Nephron progenitor cell (in vitro differentiated cells): ENCODE measurements at regions not wholly inside any gene's neighbourhood (a gene's known extent, or its start where the extent isn't known, plus 50 kb on each side); places are given as distances from the start of the nearest gene placed in this dataset.

Experiments used
- DNase-seq: peaks from one replicate; pipeline ENCODE4 v3.0.0; 2021
- H3K27ac Mint-ChIP-seq: 2 replicates; pipeline ENCODE4 v1.8.0; 2021; ENCODE audit warnings: mild to moderate bottlenecking, moderate library complexity, mixed read lengths
- H3K27me3 Mint-ChIP-seq: 2 replicates; pipeline ENCODE4 v1.8.0; 2021; ENCODE audit warnings: mild to moderate bottlenecking, low read depth, mixed read lengths; ENCODE audit not compliant: poor library complexity
- H3K36me3 Mint-ChIP-seq: 2 replicates; pipeline ENCODE4 v1.8.0; 2021; ENCODE audit warnings: low read depth, mixed read lengths
- H3K4me1 Mint-ChIP-seq: 2 replicates; pipeline ENCODE4 v1.8.0; 2021; ENCODE audit warnings: mixed read lengths
- H3K4me3 Mint-ChIP-seq: 2 replicates; pipeline ENCODE4 v1.8.0; 2021; ENCODE audit warnings: mild to moderate bottlenecking, moderate library complexity, mixed read lengths
- H3K9me3 Mint-ChIP-seq: 2 replicates; pipeline ENCODE4 v1.8.0; 2021; ENCODE audit warnings: mild to moderate bottlenecking, moderate library complexity, mixed read lengths
- CTCF ChIP-seq: fragments of 200-600 bp; sonication (generic); IDR thresholded peaks from 2 replicates; pipeline ENCODE4 v1.5.0; 2021; ENCODE audit warnings: antibody characterized with exemption

GRCh38 chrX:150159537-150159936 is 203.6 kb upstream of the MAMLD1 start:
- H3K4me1 Mint-ChIP-seq, result no peaks in the 10 kb centered on the region
- H3K36me3 Mint-ChIP-seq, result no peaks in the 10 kb centered on the region
- H3K27ac Mint-ChIP-seq, result peak overlapping the region; percentile 42
- H3K4me3 Mint-ChIP-seq, result no peak overlapping the region
- TF ChIP-seq CTCF, result no peak
- DNase-seq, result no peak
- peaks cover 37% of the 10 kb centered on the region for H3K9me3 Mint-ChIP-seq
- H3K27me3 Mint-ChIP-seq, result peaks cover 10% of the 10 kb centered on the region

GRCh38 chrX:150160656-150161055 is 202.5 kb upstream of the MAMLD1 start:
- no peak for DNase-seq
- no peaks in the 10 kb centered on the region for H3K36me3 Mint-ChIP-seq
- H3K9me3 Mint-ChIP-seq, result peaks cover 33% of the 10 kb centered on the region
- no peak overlapping the region for H3K27ac Mint-ChIP-seq
- no peak overlapping the region for H3K4me3 Mint-ChIP-seq
- H3K27me3 Mint-ChIP-seq, result peaks cover 10% of the 10 kb centered on the region
- H3K4me1 Mint-ChIP-seq, result no peaks in the 10 kb centered on the region
- TF ChIP-seq CTCF, result no peak

- Mint-ChIP-seq H3K9me3 (peaks cover 33% of the 10 kb centered on the region), H3K27me3 (peaks cover 10% of the 10 kb centered on the region), H3K4me1 (no peaks in the 10 kb centered on the region), H3K27ac (no peak overlapping the region), H3K4me3 (no peak overlapping the region), H3K36me3 (no peaks in the 10 kb centered on the region)
- no peak for TF ChIP-seq CTCF
- no peak for DNase-seq
Measured at GRCh38 chrX:150161193-150161592, 201.9 kb upstream of the MAMLD1 start.

DNA sequence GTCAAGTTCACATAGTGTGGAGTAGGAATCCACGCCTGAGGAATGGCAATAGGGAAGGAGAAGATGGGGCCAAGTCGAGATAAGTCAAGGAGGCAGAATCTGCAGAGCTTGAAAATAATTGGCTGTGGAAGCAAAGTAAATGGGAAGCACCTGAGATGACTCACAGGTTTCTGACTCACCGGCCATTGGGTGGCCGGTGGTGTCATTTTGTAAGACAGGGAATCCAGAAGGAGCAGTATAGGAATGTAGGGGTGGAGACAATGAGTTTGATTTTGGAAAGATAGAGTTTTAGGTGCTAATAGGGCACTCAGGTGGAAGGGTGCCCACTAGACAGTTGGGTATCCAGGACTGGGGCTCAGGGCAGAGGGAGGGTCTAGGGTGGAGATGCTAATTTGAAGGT is 201.0 kb upstream of the MAMLD1 start:
- no peak for DNase-seq
- peaks cover 10% of the 10 kb centered on the region for H3K27me3 Mint-ChIP-seq
- no peaks in the 10 kb centered on the region for H3K36me3 Mint-ChIP-seq
- TF ChIP-seq CTCF, result no peak
- H3K27ac Mint-ChIP-seq, result no peak overlapping the region
- no peaks in the 10 kb centered on the region for H3K4me1 Mint-ChIP-seq
- no peak overlapping the region for H3K4me3 Mint-ChIP-seq
- H3K9me3 Mint-ChIP-seq, result peaks cover 33% of the 10 kb centered on the region

DNA sequence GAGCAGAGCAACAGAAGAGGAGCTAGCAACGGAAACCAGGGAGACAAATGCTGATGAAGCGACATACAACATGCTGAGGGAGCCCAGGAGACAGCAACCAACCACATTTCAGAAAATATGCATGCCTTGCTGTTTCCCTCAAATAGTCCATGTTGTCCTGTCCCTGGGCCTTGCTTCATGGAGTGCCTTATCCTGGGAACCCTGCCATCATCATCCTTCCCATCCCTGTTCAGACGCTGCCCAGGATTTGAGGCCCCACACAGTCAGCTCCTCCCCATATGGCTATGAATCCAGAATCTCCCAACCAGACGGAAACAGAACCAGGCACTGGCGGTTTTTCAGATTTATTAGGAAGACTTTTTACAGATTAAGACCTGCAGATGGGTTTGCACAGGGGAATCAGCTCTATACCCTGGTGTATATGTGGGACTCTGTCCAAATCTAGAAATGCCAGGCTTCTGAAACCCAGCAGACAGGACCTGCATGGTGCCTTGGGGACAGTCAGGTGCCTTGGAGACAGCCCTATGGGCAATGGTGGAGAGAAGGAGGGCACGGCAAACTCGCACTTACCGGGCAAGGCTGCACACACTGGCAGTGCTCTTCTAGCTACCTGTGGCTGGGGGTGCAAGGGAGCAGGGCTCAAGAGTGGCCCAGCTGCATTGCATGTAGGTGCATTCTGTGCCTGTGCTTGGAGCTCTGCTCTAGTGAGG is 199.7 kb upstream of the MAMLD1 start:
- H3K4me3 Mint-ChIP-seq, result no peak overlapping the region
- H3K4me1 Mint-ChIP-seq, result no peaks in the 10 kb centered on the region
- H3K9me3 Mint-ChIP-seq, result peaks cover 32% of the 10 kb centered on the region
- TF ChIP-seq CTCF, result no peak
- peaks cover 10% of the 10 kb centered on the region for H3K27me3 Mint-ChIP-seq
- DNase-seq, result no peak
- no peak overlapping the region for H3K27ac Mint-ChIP-seq
- no peaks in the 10 kb centered on the region for H3K36me3 Mint-ChIP-seq

DNA sequence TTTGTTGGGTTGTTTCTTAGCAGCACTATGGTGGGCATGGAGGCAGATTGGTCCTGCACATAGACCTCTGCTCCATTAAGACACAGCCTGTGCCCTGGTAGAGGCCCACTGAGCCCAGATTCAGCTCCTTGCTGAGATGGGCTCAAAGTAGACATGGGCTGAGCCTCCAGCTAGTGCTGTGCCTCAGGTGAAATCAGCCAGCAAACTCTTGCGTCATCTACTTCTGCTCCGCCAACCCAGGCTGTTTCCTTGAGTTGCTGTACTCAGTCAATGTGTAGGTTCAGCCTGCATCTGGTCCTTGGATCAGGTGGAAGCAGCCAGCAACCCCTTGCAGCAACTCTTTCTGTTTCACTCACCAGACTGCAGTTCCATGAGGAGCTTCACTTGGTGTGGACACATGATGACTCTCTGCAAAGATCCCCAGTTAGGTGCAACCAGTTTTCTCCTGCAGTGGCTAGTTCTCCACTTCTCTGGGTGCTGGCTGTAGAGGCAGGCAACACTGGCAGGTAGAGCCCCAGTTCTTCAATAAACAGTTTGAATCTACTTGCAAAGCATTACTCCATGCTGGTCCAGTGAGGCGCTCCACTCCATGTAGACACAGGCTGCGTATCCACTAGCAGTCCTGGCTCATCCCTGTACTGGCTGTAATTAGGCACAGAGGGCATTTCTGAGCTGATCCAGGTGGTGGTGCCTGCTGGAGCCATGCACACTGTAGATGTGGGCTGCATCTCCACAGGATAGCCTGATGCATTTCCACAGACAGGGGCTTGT is 199.0 kb upstream of the MAMLD1 start:
- no peak for TF ChIP-seq CTCF
- Mint-ChIP-seq H3K4me1 (no peaks in the 10 kb centered on the region), H3K27me3 (peaks cover 10% of the 10 kb centered on the region), H3K27ac (no peak overlapping the region), H3K36me3 (no peaks in the 10 kb centered on the region), H3K4me3 (no peak overlapping the region), H3K9me3 (peaks cover 32% of the 10 kb centered on the region)
- DNase-seq, result no peak
